ENCODE measurements at regions not wholly inside any gene's neighbourhood (a gene's known extent, or its start where the extent isn't known, plus 50 kb on each side); places are given as distances from the start of the nearest gene placed in this dataset.
A peak's percentile ranks its signal among the peaks of the same experiment; 100 is the strongest.

DNA sequence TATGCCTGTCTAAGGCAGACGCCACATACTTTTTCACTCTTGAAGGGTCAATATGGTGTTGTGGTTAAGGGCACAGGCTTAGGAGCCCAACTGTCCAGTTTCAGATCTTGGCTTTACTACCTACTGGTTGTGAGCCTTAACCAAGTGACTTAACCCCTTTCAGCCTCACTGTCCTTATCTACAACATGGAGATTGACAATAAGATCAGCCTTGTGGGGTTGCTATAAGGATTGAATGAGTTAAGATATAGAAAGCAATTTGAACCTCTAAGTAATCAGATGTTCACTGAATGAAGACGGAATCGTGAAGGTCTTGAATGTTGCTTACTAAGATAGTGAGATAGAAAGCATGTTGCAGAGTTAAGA is 121.3 kb upstream of the JUN start:
- Histone ChIP-seq H3K27me3 (no peaks in the 10 kb centered on the region), H3K4me1 (peaks cover 0 to 20% (median 0%) of the 10 kb centered on the region in 3 donors), H3K4me3 (no peak overlapping the region), H3K9me3 (no peaks in the 10 kb centered on the region), H3K27ac (peak overlapping the region in 3 of 4 donors; percentile 90 to 98 (median 98)), H3K36me3 (no peaks in the 10 kb centered on the region)
- no peak for ATAC-seq
- TF ChIP-seq, protein P1, sequence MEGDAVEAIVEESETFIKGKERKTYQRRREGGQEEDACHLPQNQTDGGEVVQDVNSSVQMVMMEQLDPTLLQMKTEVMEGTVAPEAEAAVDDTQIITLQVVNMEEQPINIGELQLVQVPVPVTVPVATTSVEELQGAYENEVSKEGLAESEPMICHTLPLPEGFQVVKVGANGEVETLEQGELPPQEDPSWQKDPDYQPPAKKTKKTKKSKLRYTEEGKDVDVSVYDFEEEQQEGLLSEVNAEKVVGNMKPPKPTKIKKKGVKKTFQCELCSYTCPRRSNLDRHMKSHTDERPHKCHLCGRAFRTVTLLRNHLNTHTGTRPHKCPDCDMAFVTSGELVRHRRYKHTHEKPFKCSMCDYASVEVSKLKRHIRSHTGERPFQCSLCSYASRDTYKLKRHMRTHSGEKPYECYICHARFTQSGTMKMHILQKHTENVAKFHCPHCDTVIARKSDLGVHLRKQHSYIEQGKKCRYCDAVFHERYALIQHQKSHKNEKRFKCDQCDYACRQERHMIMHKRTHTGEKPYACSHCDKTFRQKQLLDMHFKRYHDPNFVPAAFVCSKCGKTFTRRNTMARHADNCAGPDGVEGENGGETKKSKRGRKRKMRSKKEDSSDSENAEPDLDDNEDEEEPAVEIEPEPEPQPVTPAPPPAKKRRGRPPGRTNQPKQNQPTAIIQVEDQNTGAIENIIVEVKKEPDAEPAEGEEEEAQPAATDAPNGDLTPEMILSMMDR (IDR thresholded peaks at IDR 0.05): no peak
- TF ChIP-seq POLR2AphosphoS5 (IDR thresholded peaks at IDR 0.05): no peak
- WGBS, 2 donors (ENCODE audit: low coverage in 1 of 2): 77 to 79% methylated on average over 2 to 3 of the region's 3 CpGs

DNA sequence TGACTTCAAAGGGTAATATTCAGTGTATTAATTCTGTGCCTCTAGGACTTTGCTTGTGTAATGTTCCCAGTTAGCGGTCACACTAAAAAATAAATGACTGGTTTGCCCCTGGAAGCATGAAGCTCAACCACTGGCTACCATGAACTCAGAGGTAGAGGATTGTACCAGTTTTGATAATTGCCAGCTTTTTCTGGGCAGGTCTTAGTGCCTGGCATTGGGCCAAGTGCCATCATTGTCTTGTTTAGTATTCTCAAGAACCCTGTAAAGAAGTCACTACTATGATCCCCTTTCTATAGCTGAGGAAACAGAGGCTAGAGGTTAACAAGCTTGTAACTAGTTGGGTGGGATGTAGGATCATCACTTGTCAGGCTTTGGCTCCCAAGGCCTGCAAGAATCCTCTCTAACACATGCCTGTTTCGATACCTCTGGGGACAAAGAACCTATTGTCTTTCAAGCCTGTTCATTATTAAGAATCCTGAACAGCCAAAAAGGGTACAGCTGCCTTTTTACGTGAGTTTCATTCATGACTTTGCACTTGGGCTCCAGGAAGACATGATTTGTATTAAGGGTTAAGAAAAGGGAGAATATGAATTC is 121.9 kb upstream of the JUN start:
- Histone ChIP-seq H3K4me1 (peaks cover 0 to 20% (median 0%) of the 10 kb centered on the region in 3 donors), H3K9me3 (no peaks in the 10 kb centered on the region), H3K36me3 (no peaks in the 10 kb centered on the region), H3K27me3 (no peaks in the 10 kb centered on the region), H3K4me3 (no peak overlapping the region), H3K27ac (peak overlapping the region in 2 of 4 donors; percentile 98)
- TF ChIP-seq EP300 (IDR thresholded peaks at IDR 0.05) (no peak), POLR2A (IDR thresholded peaks at IDR 0.05) (no peak), POLR2AphosphoS5 (IDR thresholded peaks at IDR 0.05) (no peak)
- TF ChIP-seq, protein P1 (IDR thresholded peaks at IDR 0.05): no peak
- ATAC-seq: no peak
- 85 to 93% methylated on average over 3 of the region's 3 CpGs for WGBS, 2 donors (ENCODE audit: low coverage in 1 of 2)

DNA sequence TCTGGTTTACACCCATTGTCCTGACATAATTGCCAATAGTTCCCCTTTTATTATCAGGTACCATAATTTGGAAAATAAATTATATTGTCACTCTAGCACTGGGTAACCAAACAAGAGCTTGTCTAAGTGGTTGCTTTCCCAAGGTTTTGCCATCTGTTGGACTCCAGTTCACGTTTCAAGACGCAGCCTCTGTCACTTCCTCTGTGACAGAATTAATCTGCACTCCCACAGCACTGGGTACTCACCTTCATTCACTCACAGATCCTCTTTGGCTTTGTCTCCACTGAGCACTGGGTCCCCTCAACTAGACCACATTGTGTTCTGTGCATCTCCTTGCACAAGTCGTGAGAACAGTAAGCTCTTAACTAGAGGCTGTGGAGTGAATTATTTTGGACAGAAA is 123.6 kb upstream of the JUN start:
- TF ChIP-seq EP300 (IDR thresholded peaks at IDR 0.05) (no peak), POLR2A (IDR thresholded peaks at IDR 0.05) (no peak)
- no peaks in the 10 kb centered on the region for H3K36me3 ChIP-seq
- ATAC-seq: no peak
- no peak overlapping the region for H3K4me3 ChIP-seq
- 77 to 88% methylated on average over 2 to 3 of the region's 3 CpGs for WGBS, 2 donors (ENCODE audit: low coverage in 1 of 2)
- peaks cover 0 to 20% (median 0%) of the 10 kb centered on the region in 3 donors for H3K4me1 ChIP-seq
- no peaks in the 10 kb centered on the region for H3K9me3 ChIP-seq
- no peaks in the 10 kb centered on the region for H3K27me3 ChIP-seq
- H3K27ac ChIP-seq: no peak overlapping the region

DNA sequence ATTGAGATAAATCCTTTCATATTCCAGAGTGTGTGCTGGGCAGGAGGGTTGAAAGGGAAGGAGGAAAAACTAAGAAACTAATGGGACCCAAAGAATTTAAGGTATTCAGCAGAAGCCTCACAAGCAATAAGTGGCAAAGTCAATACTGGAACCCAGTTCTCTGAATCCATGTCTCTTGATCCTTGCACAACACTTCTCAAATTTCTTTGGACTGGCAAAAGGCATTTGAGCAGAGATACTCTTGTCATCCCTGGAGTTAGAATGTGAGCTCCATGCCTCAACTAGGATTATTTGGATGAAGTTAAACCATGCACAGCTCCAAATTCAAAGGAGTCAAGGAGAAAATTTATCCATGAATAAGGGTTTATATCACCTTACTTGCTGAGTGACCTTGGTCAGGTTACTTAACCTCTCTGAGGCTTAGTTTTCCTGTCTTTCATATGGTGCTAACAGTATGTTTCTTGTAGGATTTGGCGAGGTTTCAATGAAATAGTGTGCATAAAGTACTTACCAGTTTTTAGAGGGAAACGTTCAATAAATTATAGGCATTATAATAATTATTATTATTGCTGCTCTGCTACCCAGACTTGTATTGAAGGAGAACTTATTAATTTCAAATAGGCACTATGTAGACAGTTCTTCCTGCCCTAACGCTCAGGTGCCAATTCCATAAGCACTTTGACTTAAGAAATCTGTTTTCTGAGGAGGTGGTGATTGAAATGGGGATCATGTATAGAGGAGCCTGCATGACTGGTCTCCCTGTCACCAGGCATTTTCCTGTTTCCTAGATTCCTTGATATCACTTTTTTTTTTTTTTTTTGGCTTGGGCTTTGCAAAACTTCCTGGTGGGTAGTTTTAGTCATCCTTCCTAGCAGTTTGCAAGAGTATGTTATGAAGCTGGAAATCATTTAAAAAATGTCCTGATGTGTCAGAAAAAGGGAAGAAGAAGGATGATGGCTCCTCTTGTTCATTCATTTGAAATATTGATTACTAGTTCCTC is 125.0 kb upstream of the JUN start:
- no peak overlapping the region for H3K4me3 ChIP-seq
- H3K36me3 ChIP-seq: no peaks in the 10 kb centered on the region
- ATAC-seq: no peak
- WGBS, 2 donors (ENCODE audit: low coverage in 1 of 2): 84 to 85% methylated on average over 3 of the region's 3 CpGs
- TF ChIP-seq POLR2A (IDR thresholded peaks at IDR 0.05) (no peak), POLR2AphosphoS5 (IDR thresholded peaks at IDR 0.05) (no peak), EP300 (IDR thresholded peaks at IDR 0.05) (no peak)
- TF ChIP-seq, protein P1 (IDR thresholded peaks at IDR 0.05): no peak
- no peaks in the 10 kb centered on the region for H3K9me3 ChIP-seq
- peaks cover 0 to 11% (median 0%) of the 10 kb centered on the region in 3 donors for H3K4me1 ChIP-seq
- no peaks in the 10 kb centered on the region for H3K27me3 ChIP-seq
- H3K27ac ChIP-seq: no peak overlapping the region

DNA sequence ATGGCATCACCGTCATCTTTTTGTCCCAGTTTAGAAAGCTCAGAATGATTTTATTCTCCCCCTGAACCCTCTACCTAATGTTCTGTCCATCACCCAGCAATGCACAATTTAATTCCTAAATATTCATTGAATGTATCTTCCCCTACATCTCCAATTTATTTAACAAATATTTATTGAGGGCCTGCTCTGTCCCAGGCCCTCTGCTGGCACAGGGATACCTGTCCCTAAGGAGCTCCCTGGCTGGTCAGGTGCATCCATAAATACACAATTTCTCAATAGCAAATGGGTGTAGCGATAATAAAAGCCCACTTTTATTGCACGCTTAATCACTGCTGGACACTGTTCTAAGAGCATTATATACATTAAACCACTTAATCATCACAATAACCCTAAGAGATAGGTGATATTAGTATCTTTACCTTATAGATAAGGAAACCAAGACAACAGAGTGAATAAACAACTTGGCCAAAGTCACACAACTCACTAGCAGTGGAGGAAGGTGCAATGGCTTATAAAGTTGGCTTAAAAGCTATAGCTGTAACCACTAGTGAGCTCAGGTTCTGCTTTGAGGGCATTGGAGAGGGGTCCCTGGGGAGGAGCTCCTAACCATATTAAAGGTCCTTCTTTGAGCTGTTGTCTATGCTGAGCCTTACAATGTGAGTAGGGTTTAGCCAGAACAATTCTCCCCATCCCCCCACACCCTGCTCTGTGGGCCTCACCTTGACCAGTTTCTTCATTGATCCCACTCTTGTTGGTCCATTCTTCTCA is 126.3 kb upstream of the JUN start:
- Histone ChIP-seq H3K27ac (no peak overlapping the region), H3K4me1 (peaks cover 0 to 1% (median 0%) of the 10 kb centered on the region in 3 donors), H3K27me3 (no peaks in the 10 kb centered on the region), H3K36me3 (no peaks in the 10 kb centered on the region), H3K9me3 (peaks cover 0 to 3% (median 0%) of the 10 kb centered on the region in 3 donors), H3K4me3 (no peak overlapping the region)
- TF ChIP-seq POLR2A (IDR thresholded peaks at IDR 0.05) (no peak), POLR2AphosphoS5 (IDR thresholded peaks at IDR 0.05) (no peak), EP300 (IDR thresholded peaks at IDR 0.05) (no peak)
- TF ChIP-seq, protein P1 (IDR thresholded peaks at IDR 0.05): no peak
- ATAC-seq: no peak
- 95 to 100% methylated on average over 3 of the region's 3 CpGs for WGBS, 2 donors (ENCODE audit: low coverage in 1 of 2)
